ENCODE measurements at regions not wholly inside any gene's neighbourhood (a gene's known extent, or its start where the extent isn't known, plus 50 kb on each side); places are given as distances from the start of the nearest gene placed in this dataset.

DNA sequence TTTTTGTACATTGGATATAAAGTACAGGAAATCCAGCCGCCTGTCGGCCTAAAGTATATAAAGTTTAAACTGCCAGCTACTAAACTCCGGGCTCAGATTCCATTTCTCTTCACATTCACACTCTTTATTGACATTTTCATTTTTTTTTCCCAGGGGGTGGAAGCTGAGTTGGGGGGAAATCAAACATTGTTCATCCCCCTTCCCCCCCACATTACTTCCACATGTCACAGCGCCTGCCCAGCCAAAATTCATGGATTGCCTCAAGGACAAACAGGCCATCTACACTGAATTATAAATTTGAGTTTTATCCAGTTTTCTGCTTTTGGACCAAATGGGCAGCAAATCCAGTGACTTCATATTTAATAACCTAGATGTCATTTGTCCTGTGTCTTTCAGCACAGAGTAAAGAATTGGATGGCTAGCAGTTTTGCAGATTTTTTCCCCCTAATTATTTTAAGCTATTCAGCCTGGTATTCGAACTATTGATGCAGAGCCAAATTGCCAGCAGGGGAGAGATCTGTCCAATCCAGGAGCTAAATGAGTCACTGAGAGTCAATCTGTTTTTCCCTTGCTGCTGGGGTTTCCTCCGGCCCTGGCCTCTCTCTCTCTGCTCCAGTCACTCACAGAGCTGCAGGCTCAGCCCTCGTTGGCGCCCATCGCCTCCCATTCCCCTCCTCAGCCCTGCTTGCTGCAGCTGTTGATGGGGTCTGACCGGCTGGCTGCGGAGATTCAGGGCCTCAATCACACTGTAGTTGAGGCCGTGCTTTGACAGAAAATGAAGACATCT, 98.0 kb downstream of the LMO4 start:
- no peaks in the 10 kb centered on the region for H3F3A ChIP-seq (ENCODE audit: low read length, unreplicated experiment)
- ChIA-PET CTCF (no interaction called here), POLR2A (ENCODE audit: unreplicated experiment) (no interaction called here)
- DNase-seq, result peak; percentile 7
- TF ChIP-seq EZH2 (IDR thresholded peaks at IDR 0.05; ENCODE audit: low read length, unreplicated experiment) (no peak), EZH2phosphoT487 (IDR thresholded peaks at IDR 0.05; ENCODE audit: borderline replicate concordance, low read length) (no peak)
- TF ChIP-seq, protein P1, sequence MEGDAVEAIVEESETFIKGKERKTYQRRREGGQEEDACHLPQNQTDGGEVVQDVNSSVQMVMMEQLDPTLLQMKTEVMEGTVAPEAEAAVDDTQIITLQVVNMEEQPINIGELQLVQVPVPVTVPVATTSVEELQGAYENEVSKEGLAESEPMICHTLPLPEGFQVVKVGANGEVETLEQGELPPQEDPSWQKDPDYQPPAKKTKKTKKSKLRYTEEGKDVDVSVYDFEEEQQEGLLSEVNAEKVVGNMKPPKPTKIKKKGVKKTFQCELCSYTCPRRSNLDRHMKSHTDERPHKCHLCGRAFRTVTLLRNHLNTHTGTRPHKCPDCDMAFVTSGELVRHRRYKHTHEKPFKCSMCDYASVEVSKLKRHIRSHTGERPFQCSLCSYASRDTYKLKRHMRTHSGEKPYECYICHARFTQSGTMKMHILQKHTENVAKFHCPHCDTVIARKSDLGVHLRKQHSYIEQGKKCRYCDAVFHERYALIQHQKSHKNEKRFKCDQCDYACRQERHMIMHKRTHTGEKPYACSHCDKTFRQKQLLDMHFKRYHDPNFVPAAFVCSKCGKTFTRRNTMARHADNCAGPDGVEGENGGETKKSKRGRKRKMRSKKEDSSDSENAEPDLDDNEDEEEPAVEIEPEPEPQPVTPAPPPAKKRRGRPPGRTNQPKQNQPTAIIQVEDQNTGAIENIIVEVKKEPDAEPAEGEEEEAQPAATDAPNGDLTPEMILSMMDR (conservative IDR thresholded peaks at IDR 0.05; ENCODE audit: low read depth, low read length), result no peak
- H4K20me1 ChIP-seq (ENCODE audit: low read length), result no peaks in the 10 kb centered on the region
- H3K27me3 ChIP-seq (ENCODE audit: low read length), result no peaks in the 10 kb centered on the region
- no peaks in the 10 kb centered on the region for H3K9me2 ChIP-seq (replicated peaks; ENCODE audit: low read length)
- intact Hi-C loops (cut with micrococcal nuclease), result no loop called here
- H3K79me2 ChIP-seq (ENCODE audit: low read length), result no peaks in the 10 kb centered on the region
- no peak overlapping the region for H3K9ac ChIP-seq (ENCODE audit: low read length)
- no peaks in the 10 kb centered on the region for H3K9me3 ChIP-seq (ENCODE audit: low read length)
- ATAC-seq, result no peak
- no peaks in the 10 kb centered on the region for H3K36me3 ChIP-seq (ENCODE audit: low read depth, low read length)
- H2AFZ ChIP-seq (ENCODE audit: low read length), result no peak overlapping the region
- no peak overlapping the region for H3K4me3 ChIP-seq (ENCODE audit: low read length)
- no TSS peak for BruUV-seq (replicated peaks)
- H3K27ac ChIP-seq (ENCODE audit: low read length), result no peak overlapping the region
- H3K4me2 ChIP-seq (ENCODE audit: low read length), result no peak overlapping the region
- H3K4me1 ChIP-seq (ENCODE audit: insufficient read depth, low read length), result peaks cover 17% of the 10 kb centered on the region

DNA sequence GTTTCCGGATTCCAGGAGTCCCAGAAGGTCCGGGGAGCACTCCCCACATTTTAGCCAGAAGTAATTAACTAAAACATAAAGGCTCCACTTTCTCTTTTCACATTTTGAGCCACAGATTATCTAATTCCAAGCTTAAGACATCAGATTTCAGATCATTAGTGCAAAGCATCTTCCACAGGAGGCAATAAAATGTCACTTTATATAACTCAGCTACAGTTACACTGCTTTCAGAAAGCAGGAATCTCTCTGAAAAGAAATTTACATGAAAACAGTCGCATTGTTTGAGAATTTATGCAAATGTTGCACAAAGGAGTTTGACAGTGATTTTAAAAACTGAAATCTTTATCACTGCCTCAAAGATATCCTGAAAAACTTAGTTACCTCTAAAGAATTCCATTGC, 99.7 kb downstream of the LMO4 start:
- H3K27ac ChIP-seq (ENCODE audit: low read length), result no peak overlapping the region
- H3K9me3 ChIP-seq (ENCODE audit: low read length), result no peaks in the 10 kb centered on the region
- H3K4me2 ChIP-seq (ENCODE audit: low read length), result no peak overlapping the region
- H3K9me2 ChIP-seq (replicated peaks; ENCODE audit: low read length), result no peaks in the 10 kb centered on the region
- no peaks in the 10 kb centered on the region for H3F3A ChIP-seq (ENCODE audit: low read length, unreplicated experiment)
- POLR2A ChIA-PET (ENCODE audit: unreplicated experiment), result no interaction called here
- no peaks in the 10 kb centered on the region for H3K79me2 ChIP-seq (ENCODE audit: low read length)
- CTCF ChIA-PET, result no interaction called here
- no TSS peak for BruUV-seq (replicated peaks)
- no peaks in the 10 kb centered on the region for H3K36me3 ChIP-seq (ENCODE audit: low read depth, low read length)
- H3K4me3 ChIP-seq (ENCODE audit: low read length), result no peak overlapping the region
- no peak overlapping the region for H2AFZ ChIP-seq (ENCODE audit: low read length)
- no peak overlapping the region for H3K9ac ChIP-seq (ENCODE audit: low read length)
- ATAC-seq (no peak), DNase-seq (no peak)
- TF ChIP-seq, protein P1 (conservative IDR thresholded peaks at IDR 0.05; ENCODE audit: low read depth, low read length), result no peak
- TF ChIP-seq EZH2 (IDR thresholded peaks at IDR 0.05; ENCODE audit: low read length, unreplicated experiment) (no peak), EZH2phosphoT487 (IDR thresholded peaks at IDR 0.05; ENCODE audit: borderline replicate concordance, low read length) (no peak)
- H3K27me3 ChIP-seq (ENCODE audit: low read length), result no peaks in the 10 kb centered on the region
- H3K4me1 ChIP-seq (ENCODE audit: insufficient read depth, low read length), result peaks cover 14% of the 10 kb centered on the region
- intact Hi-C loops (cut with micrococcal nuclease), result no loop called here
- H4K20me1 ChIP-seq (ENCODE audit: low read length), result no peaks in the 10 kb centered on the region

DNA sequence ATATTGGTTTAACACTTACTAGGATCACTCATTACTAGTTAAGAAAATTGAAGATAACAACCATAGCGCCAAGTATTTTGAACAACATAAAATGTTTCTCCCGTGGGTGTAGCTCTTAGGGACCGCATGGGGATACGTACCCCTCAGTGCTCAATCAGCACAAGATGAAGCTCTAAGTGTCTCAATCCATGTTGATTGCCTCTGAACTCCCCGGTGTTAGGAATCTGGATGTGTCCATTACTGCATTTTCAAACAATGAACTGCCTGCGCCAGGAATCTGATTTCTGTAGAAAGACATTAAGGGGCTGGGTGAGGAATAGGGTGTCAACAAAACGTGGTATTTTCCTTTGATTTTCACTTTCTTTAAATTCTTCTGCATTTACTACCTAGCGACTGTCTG, 100.2 kb downstream of the LMO4 start:
- BruUV-seq (replicated peaks), result no TSS peak
- no peak overlapping the region for H3K4me2 ChIP-seq (ENCODE audit: low read length)
- intact Hi-C loops (cut with micrococcal nuclease), result no loop called here
- no peak for ATAC-seq
- H3K9me2 ChIP-seq (replicated peaks; ENCODE audit: low read length), result no peaks in the 10 kb centered on the region
- TF ChIP-seq EZH2 (IDR thresholded peaks at IDR 0.05; ENCODE audit: low read length, unreplicated experiment) (no peak), EZH2phosphoT487 (IDR thresholded peaks at IDR 0.05; ENCODE audit: borderline replicate concordance, low read length) (no peak)
- TF ChIP-seq, protein P1 (conservative IDR thresholded peaks at IDR 0.05; ENCODE audit: low read depth, low read length), result no peak
- CTCF ChIA-PET, result no interaction called here
- H4K20me1 ChIP-seq (ENCODE audit: low read length), result no peaks in the 10 kb centered on the region
- H3K79me2 ChIP-seq (ENCODE audit: low read length), result no peaks in the 10 kb centered on the region
- H3F3A ChIP-seq (ENCODE audit: low read length, unreplicated experiment), result no peaks in the 10 kb centered on the region
- no peaks in the 10 kb centered on the region for H3K27me3 ChIP-seq (ENCODE audit: low read length)
- H3K27ac ChIP-seq (ENCODE audit: low read length), result no peak overlapping the region
- peaks cover 12% of the 10 kb centered on the region for H3K4me1 ChIP-seq (ENCODE audit: insufficient read depth, low read length)
- H2AFZ ChIP-seq (ENCODE audit: low read length), result no peak overlapping the region
- DNase-seq, result no peak
- no peak overlapping the region for H3K4me3 ChIP-seq (ENCODE audit: low read length)
- H3K36me3 ChIP-seq (ENCODE audit: low read depth, low read length), result no peaks in the 10 kb centered on the region
- no peaks in the 10 kb centered on the region for H3K9me3 ChIP-seq (ENCODE audit: low read length)
- POLR2A ChIA-PET (ENCODE audit: unreplicated experiment), result no interaction called here
- no peak overlapping the region for H3K9ac ChIP-seq (ENCODE audit: low read length)

All from PC-3 (cell line).